ENCODE measurements at regions not wholly inside any gene's neighbourhood (a gene's known extent, or its start where the extent isn't known, plus 50 kb on each side); places are given as distances from the start of the nearest gene placed in this dataset.

DNA sequence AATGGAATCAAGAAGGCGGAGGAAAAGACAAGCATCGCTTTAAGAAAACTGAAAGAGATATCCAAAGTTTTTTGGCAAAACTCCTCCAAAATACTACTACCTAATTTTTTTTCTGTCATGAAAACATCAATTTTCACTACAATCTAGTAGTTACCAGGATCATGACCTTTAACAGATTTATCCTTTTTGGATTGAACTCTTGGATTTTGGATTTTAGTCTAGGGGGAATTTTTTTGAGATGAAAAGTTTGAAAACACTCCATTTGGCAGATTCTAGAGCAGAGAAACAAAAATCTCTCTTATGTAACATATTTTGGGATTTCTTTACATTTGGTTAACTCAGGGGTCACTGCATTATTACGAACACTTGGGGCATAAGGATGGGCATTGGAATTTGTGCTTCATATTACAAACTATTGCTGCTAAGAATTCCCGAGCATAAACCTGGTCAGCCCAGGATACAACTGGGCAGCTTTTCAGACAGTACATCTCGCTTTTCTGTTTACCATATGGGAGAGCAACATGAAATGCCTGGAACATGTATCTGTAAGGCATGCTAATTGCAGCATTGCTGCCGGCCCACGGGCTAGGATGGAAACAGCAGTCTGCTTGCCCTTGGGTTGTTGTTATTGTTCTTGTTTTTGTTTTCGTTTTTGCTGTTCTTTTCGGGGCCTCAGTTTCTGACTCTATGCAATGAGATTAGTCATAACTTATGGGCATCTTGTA lies 264.3 kb downstream of the RHOU start:
- intact Hi-C loops (cut with micrococcal nuclease; ENCODE audit: unreplicated experiment) (loop anchor here (5.0 kb wide), 1 partner anchor 148 kb away; no protein-coding TSS in a partner anchor), in situ Hi-C loops (cut with HindIII; ENCODE audit: extremely low pct_ligation_motif_present, low pct_unique_long_range_greater_than_20kb) (no loop called here)
- WGBS (ENCODE audit: low lambda C conversion rate), result 91% methylated on average over 9 of the region's 9 CpGs
- Histone ChIP-seq H3K9me3 (ENCODE audit: low read length) (no peaks in the 10 kb centered on the region), H3K4me1 (ENCODE audit: insufficient read depth, low read length) (peaks cover 74% of the 10 kb centered on the region), H2AFZ (ENCODE audit: low read length) (no peak overlapping the region), H3K79me2 (ENCODE audit: insufficient read depth, low read length) (no peaks in the 10 kb centered on the region), H3K27me3 (ENCODE audit: control insufficient read depth in 1 of 2, insufficient read depth in 2 of 2, low read length in 2 of 2) (no peaks in the 10 kb centered on the region), H3K27ac (ENCODE audit: extremely low read length, insufficient read depth, low read length) (no peak overlapping the region), H3K36me3 (replicated peaks in 1 of 2; ENCODE audit: control insufficient read depth in 1 of 2, insufficient read depth in 2 of 2, low read length in 2 of 2) (no peaks in the 10 kb centered on the region), H4K20me1 (ENCODE audit: insufficient read depth, low read length) (no peaks in the 10 kb centered on the region), H3K4me2 (ENCODE audit: low read depth, low read length) (no peak overlapping the region), H3K4me3 (replicated peaks in 1 of 3; ENCODE audit: insufficient read depth in 1 of 3, low read depth in 2 of 3, low read length in 3 of 3) (no peak overlapping the region), H3K9ac (ENCODE audit: insufficient read depth, low read depth, low read length) (no peak overlapping the region)
- no TSS peak for BruUV-seq (replicated peaks)
- FAIRE-seq (no peak), ATAC-seq (no peak), DNase-seq (ENCODE audit: low spot score) (no peak)
- CTCF ChIA-PET (ENCODE audit: low intra/inter-chr PET ratio, low total read pairs), result no interaction called here
- POLR2A ChIA-PET, result no interaction called here
- TF ChIP-seq KAT7 (CRISPR knock-in tag; IDR thresholded peaks at IDR 0.05; ENCODE audit: borderline replicate concordance) (no peak), ZBTB38 (CRISPR knock-in tag; IDR thresholded peaks at IDR 0.05) (no peak)

- intact Hi-C loops (cut with micrococcal nuclease; ENCODE audit: unreplicated experiment), result no loop called here
- ChIA-PET POLR2A (no interaction called here), CTCF (ENCODE audit: low intra/inter-chr PET ratio, low total read pairs) (no interaction called here)
- Histone ChIP-seq H3K9me3 (ENCODE audit: low read length) (no peaks in the 10 kb centered on the region), H3K4me1 (ENCODE audit: insufficient read depth, low read length) (peaks cover 80% of the 10 kb centered on the region), H3K79me2 (ENCODE audit: insufficient read depth, low read length) (no peaks in the 10 kb centered on the region), H3K4me3 (replicated peaks in 1 of 3; ENCODE audit: insufficient read depth in 1 of 3, low read depth in 2 of 3, low read length in 3 of 3) (no peak overlapping the region), H3K4me2 (ENCODE audit: low read depth, low read length) (no peak overlapping the region), H3K27me3 (ENCODE audit: control insufficient read depth in 1 of 2, insufficient read depth in 2 of 2, low read length in 2 of 2) (no peaks in the 10 kb centered on the region), H3K9ac (ENCODE audit: insufficient read depth, low read depth, low read length) (no peak overlapping the region), H2AFZ (ENCODE audit: low read length) (no peak overlapping the region), H4K20me1 (ENCODE audit: insufficient read depth, low read length) (no peaks in the 10 kb centered on the region), H3K27ac (ENCODE audit: extremely low read length, insufficient read depth, low read length) (no peak overlapping the region), H3K36me3 (replicated peaks in 1 of 2; ENCODE audit: control insufficient read depth in 1 of 2, insufficient read depth in 2 of 2, low read length in 2 of 2) (no peaks in the 10 kb centered on the region)
- in situ Hi-C loops (cut with HindIII; ENCODE audit: extremely low pct_ligation_motif_present, low pct_unique_long_range_greater_than_20kb), result no loop called here
- DNase-seq (ENCODE audit: low spot score) (no peak), FAIRE-seq (no peak), ATAC-seq (no peak)
- TF ChIP-seq RBM39 (IDR thresholded peaks at IDR 0.05; ENCODE audit: low read depth, low read length, poor library complexity, severe bottlenecking), result no peak
- no peak for TF ChIP-seq GTF3A (CRISPR knock-in tag; conservative IDR thresholded peaks at IDR 0.05)
- 0 out of 2 replicates have a peak, but pooled peaks have one; percentile 12 for TF ChIP-seq ZBTB38 (CRISPR knock-in tag; IDR thresholded peaks at IDR 0.05)
- BruUV-seq (replicated peaks), result no TSS peak
- WGBS (ENCODE audit: low lambda C conversion rate), result 96% methylated on average over 8 of the region's 8 CpGs
These were observed 264.9 kb downstream of the RHOU start for GRCh38 chr1:229000187-229000586.

Measured in HepG2 (cell line).